CD1c-positive myeloid dendritic cell (primary cell): ENCODE measurements at regions not wholly inside any gene's neighbourhood (a gene's known extent, or its start where the extent isn't known, plus 50 kb on each side); places are given as distances from the start of the nearest gene placed in this dataset.

Experiments
- DNase-seq: peaks from one replicate; pipeline ENCODE4 v3.0.0-alpha.2; 2016; ENCODE audit errors: extremely low spot score

DNA sequence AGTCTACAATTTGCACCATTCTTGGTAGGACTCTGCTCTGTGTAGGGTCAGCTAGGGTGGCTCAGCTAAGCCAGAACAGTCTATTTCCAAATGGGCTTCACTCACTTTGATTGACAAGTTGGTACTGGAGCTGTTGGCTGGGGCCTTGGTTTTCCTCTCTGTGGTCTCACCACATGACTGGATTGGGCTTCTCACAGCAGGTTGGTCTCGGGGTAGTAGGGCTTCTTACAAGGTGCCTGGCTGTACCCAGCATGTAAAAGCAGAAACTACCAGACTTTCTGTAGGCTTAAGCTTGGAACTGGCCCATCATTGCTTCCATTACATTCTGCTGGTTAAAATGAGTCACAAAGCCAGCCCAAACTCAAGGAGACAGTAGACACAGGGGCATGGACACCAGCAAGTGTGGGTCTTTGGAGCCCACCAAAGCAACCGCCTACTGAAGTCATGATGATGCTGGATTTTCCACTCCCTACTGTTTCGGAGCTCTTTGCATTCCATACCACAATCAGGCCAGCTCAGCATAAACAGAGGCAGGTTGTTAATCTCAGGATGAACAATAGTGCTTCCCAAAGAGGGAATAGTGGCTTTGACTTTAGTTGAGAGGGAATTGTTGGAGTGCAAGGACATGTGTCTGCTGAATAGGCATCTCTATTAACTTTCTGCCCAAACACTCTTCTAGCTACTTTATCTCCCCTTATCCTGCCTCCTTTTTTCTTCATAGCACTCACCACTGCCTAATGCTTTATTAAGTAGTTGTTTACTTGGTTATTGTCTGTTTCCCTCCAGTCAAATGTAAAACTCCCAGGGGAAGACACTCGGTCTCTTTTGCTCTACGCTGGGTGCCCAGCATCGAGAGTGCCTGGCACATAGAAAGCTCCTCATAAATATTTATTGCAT lies 78.0 kb upstream of the RARB start:
- DNase-seq: no peak

GRCh38 chr3:25350725-25351114 lies 77.3 kb upstream of the RARB start:
- no peak for DNase-seq

DNA sequence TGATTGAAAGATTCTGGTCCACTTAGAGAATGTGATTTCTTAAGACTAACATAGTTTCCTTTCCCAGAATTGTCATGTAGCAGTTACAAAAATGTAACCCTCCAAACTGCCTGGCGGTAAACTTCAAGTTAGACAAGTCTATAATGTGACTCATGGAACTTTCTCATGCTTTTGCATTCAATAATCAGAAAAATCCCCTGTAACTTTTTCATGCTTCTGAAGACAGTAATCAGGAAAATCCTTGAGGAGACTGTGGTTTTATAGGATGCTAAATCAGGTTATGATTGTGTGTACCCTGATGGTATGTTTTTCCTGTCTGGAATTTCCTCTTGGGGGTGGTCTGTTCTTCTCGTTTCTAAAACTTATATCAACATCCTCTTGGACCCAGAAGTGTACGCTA lies 74.0 kb upstream of the RARB start:
- no peak for DNase-seq

GRCh38 chr3:25355034-25355885 lies 72.8 kb upstream of the RARB start:
- no peak for DNase-seq

DNA sequence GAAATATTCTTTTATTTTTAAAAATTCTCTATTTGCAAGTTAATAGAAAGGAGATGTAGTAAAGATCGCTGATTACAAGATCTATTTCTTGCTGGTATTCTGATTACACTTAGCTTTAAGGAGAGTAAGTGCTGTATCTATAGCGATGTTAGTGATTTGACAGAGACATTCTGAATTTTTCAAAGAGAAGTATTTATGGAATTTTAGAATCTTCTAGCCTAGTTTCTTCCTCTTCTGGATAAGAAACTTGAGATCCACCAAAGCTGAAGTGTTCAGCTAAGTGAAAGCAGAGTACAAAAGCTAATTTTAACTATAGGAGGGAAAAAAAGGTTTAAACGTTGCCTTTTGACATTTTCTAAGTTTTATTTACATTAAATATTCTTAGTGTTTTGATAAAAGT lies 72.1 kb upstream of the RARB start:
- no peak for DNase-seq

DNA sequence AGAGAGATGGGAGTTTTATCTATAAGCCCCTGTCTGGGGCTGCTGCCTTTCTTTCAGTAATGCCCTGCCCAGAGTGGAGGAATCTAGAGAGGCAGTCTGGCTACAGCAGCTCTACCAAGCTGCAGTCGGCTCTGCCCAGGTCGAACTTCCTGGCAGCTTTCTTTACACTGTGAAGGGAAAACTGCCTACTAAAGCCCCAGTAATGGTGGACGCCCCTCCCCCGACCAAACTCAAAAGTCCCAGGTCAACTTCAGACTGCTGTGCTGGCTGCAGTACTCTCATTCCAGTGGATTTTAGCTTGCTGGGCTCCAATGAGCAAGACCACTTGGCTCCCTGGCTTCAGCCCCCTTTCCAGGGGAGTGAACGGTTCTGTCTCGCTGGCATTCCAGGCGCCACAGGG lies 65.9 kb upstream of the RARB start:
- no peak for DNase-seq

GRCh38 chr3:25365636-25366035 lies 62.4 kb upstream of the RARB start:
- no peak for DNase-seq

DNA sequence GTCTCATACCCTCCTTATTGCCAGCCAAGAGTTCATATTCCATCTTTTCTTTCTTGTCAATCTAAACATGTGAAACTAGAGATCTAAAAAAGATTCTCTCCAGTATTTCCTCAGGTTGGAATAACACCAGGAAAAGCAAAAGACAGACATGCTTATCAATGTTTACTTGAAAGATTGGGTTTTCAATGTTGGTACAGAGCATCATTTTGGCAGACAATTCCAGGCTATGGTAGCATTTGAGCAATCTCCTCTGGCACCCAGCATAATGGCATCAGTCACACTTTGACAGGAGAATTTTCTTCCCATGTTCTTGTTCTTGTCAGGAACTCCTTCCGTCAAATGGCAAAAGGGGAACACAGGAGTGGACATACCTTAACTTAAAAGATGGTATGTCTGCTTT lies 61.0 kb upstream of the RARB start:
- DNase-seq: no peak

- DNase-seq: no peak
Measured at GRCh38 chr3:25372167-25372566, 55.9 kb upstream of the RARB start.

DNA sequence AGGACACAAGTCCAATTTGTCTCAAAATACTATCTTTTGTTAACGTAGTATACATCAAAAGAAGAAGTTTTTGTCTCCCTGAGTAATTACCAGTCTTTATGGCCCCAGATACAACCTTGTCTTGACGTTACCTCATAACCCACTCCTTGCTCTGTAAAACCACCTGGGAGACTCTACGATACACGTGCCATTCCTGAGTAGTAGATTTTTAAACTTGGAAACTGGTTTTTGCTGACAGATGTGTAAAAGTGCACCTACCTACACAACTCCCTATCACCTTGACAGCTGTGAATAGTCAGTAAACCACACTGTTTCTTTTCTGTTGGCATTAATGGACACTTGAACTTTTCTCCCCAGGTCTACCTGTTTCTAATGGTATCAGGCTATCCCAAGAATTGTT lies 51.7 kb upstream of the RARB start:
- DNase-seq: no peak

- no peak for DNase-seq
Measured at GRCh38 chr3:25377042-25377441, 51.0 kb upstream of the RARB start.
